Neural progenitor cell (in vitro differentiated cells): ENCODE measurements at regions not wholly inside any gene's neighbourhood (a gene's known extent, or its start where the extent isn't known, plus 50 kb on each side); places are given as distances from the start of the nearest gene placed in this dataset.

ENCODE experiments used
- CTCF ChIP-seq: fragments of 200-600 bp; sonication (generic); IDR thresholded peaks from 2 replicates; pipeline ENCODE4 v1.5.1; 2017; ENCODE audit warnings: antibody characterized with exemption, mild to moderate bottlenecking
- EZH2 ChIP-seq: fragments of 200-600 bp; sonication (generic); IDR thresholded peaks from 2 replicates; pipeline ENCODE4 v1.6.1; 2017; ENCODE audit warnings: antibody characterized with exemption, mild to moderate bottlenecking, moderate library complexity

DNA sequence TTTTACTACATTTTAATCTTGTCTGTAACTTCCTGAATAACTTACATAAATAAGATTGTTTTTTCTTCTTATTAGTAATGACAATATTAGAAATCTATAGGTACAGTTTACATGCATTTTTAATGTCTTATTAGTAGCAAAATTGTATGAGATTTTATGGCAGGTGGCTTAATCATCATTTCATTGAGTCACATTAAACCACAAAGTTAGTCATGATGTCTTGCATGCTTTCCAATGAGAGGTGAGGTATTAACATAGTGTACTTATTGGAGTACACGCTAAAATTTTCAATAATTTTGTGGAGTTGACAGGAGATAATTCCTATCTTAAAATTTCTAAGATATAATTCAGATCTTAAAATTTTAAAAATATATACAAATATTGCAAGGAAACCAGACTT is 989.6 kb upstream of the ARRDC3 start:
- TF ChIP-seq EZH2 (no peak), CTCF (no peak)
